HL-60 (cell line): ENCODE measurements at regions not wholly inside any gene's neighbourhood (a gene's known extent, or its start where the extent isn't known, plus 50 kb on each side); places are given as distances from the start of the nearest gene placed in this dataset.

ENCODE experiments used
- DNase-seq, 2 experiments: peaks; one replicate each; pipeline ENCODE4 v3.0.0-alpha.2; 2010 to 2020; ENCODE audit warnings: low read depth in 1 of 2, low spot score in 1 of 2
- H3K27ac ChIP-seq: fragments of 250-450 bp; sonication (Bioruptor Pico); replicated peaks from 2 replicates; pipeline ENCODE4 v1.5.1; 2020; ENCODE audit warnings: mild to moderate bottlenecking, moderate library complexity
- H3K27me3 ChIP-seq: fragments of 250-450 bp; sonication (Bioruptor Pico); 2 replicates; pipeline ENCODE4 v1.5.1; 2021; ENCODE audit warnings: mild to moderate bottlenecking, moderate library complexity; ENCODE audit not compliant: insufficient read depth, poor library complexity, severe bottlenecking
- H3K4me3 ChIP-seq: replicated peaks from 2 replicates; pipeline ENCODE4 v1.5.1; 2011; ENCODE audit warnings: mild to moderate bottlenecking, control low read depth, low read length; ENCODE audit not compliant: insufficient read depth
- CTCF ChIP-seq: IDR thresholded peaks from one replicate; pipeline ENCODE4 v1.5.1; 2011; ENCODE audit warnings: low read length, control low read depth, inconsistent platforms; ENCODE audit not compliant: insufficient read depth
- GABPA ChIP-seq: IDR thresholded peaks from 2 replicates; pipeline ENCODE4 v1.6.1; 2012; ENCODE audit warnings: low read depth
- POLR2AphosphoS5 ChIP-seq: IDR thresholded peaks from 2 replicates; pipeline ENCODE4 v1.6.1; 2012; ENCODE audit warnings: low read depth
- REST ChIP-seq: IDR thresholded peaks from 2 replicates; pipeline ENCODE4 v1.6.1; 2012; ENCODE audit warnings: low read depth; ENCODE audit not compliant: insufficient replicate concordance
- SPI1 ChIP-seq: IDR thresholded peaks from 2 replicates; pipeline ENCODE4 v1.6.1; 2012; ENCODE audit warnings: low read depth, mild to moderate bottlenecking, borderline replicate concordance

GRCh38 chr19:30116984-30117555 lies 175.0 kb downstream of the URI1 start:
- no peak overlapping the region for H3K27ac ChIP-seq
- H3K27me3 ChIP-seq = no peaks in the 10 kb centered on the region
- H3K4me3 ChIP-seq = no peak overlapping the region
- TF ChIP-seq SPI1 (no peak), CTCF (no peak)
- no peak for DNase-seq

GRCh38 chr19:30117636-30118145 lies 175.7 kb downstream of the URI1 start:
- H3K4me3 ChIP-seq = no peak overlapping the region
- H3K27me3 ChIP-seq = no peaks in the 10 kb centered on the region
- no peak for TF ChIP-seq GABPA
- TF ChIP-seq CTCF = no peak
- no peak for TF ChIP-seq POLR2AphosphoS5
- no peak for TF ChIP-seq REST
- TF ChIP-seq SPI1 = no peak
- H3K27ac ChIP-seq = no peak overlapping the region
- no peak for DNase-seq

GRCh38 chr19:30118221-30118620 lies 176.2 kb downstream of the URI1 start:
- H3K4me3 ChIP-seq = no peak overlapping the region
- no peak for DNase-seq
- TF ChIP-seq POLR2AphosphoS5 (no peak), REST (no peak), CTCF (no peak), SPI1 (no peak), GABPA (no peak)
- H3K27ac ChIP-seq = no peak overlapping the region
- H3K27me3 ChIP-seq = no peaks in the 10 kb centered on the region

GRCh38 chr19:30118760-30119159 lies 176.7 kb downstream of the URI1 start:
- no peaks in the 10 kb centered on the region for H3K27me3 ChIP-seq
- no peak for DNase-seq
- no peak overlapping the region for H3K4me3 ChIP-seq
- TF ChIP-seq POLR2AphosphoS5 = no peak
- no peak overlapping the region for H3K27ac ChIP-seq
